HCT116 (cell line): ENCODE measurements at regions not wholly inside any gene's neighbourhood (a gene's known extent, or its start where the extent isn't known, plus 50 kb on each side); places are given as distances from the start of the nearest gene placed in this dataset.

Experiments
- ATAC-seq: fragments of 200-7000 bp; cut with Tn5 transposase; 2 replicates; pipeline ENCODE4 v1.9.1; 2020; ENCODE audit warnings: mild to moderate bottlenecking, moderate library complexity
- BruUV-seq: library from RNA; stranded (reverse); fragments of 400-500 nt; replicated peaks from 2 replicates; lab custom pipeline; 2021; lab: Mats Ljungman, UMichigan
- CTCF ChIA-PET: fragments of 300-600 bp; sonication (Branson Sonifier 250); formaldehyde crosslinking; loops from one replicate; lab custom pipeline; 2021; ENCODE audit warnings: antibody characterized with exemption; lab: Charles Lee
- POLR2A ChIA-PET: fragments of 300-600, 350-600 bp; sonication (Branson Sonifier 250); formaldehyde crosslinking; loops from one replicate; lab custom pipeline; 2021; ENCODE audit warnings: antibody characterized with exemption; lab: Charles Lee
- RAD21 ChIA-PET, 2 experiments: fragments of 300-600 bp; sonication (Branson Sonifier 250); formaldehyde crosslinking; loops; one replicate each; lab custom pipeline; 2023; ENCODE audit warnings: low total read pairs in 2 of 2; ENCODE audit not compliant: uncharacterized antibody in 2 of 2, unreplicated experiment in 2 of 2, low non-redundant PET in 1 of 2; lab: Charles Lee
- DNase-seq: peaks from one replicate; pipeline ENCODE4 v3.0.0-alpha.2; 2010; ENCODE audit warnings: low read depth, low spot score
- H2AFZ ChIP-seq: fragments of 200-600 bp; shearing (Covaris generic), sonication (generic); 2 replicates; pipeline ENCODE4 v1.6.1; 2017; ENCODE audit warnings: low read depth, mixed run types, mixed read lengths, antibody characterized with exemption, low read length; ENCODE audit not compliant: poor library complexity, severe bottlenecking
- H3K27ac ChIP-seq: 2 replicates; pipeline ENCODE4 v1.5.1; 2012; ENCODE audit warnings: low read depth, low read length
- H3K27me3 ChIP-seq: fragments of 200-600 bp; sonication (generic); 2 replicates; pipeline ENCODE4 v1.6.1; 2016; ENCODE audit warnings: mixed run types, low read length, mixed read lengths; ENCODE audit not compliant: insufficient read depth
- H3K36me3 ChIP-seq, 2 experiments: fragments of 200-500 bp in 1 of 2; fragments of 200-600 bp in 1 of 2; sonication (Bioruptor generic) in 1 of 2; sonication (generic) in 1 of 2; 2 replicates each; pipeline versions ENCODE4 v1.5.1 to v1.6.1; 2014 to 2016; ENCODE audit warnings: low read length in 2 of 2, inconsistent platforms in 1 of 2, mixed read lengths in 1 of 2, mixed run types in 1 of 2; ENCODE audit not compliant: insufficient read depth in 2 of 2, control insufficient read depth in 1 of 2
- H3K4me1 ChIP-seq, 2 experiments: fragments of 200-600 bp in 1 of 2; sonication (generic) in 1 of 2; 2 replicates each; pipeline versions ENCODE4 v1.5.1 to v1.6.1; 2012 to 2017; ENCODE audit warnings: low read length in 2 of 2, inconsistent platforms in 1 of 2, mild to moderate bottlenecking in 1 of 2, mixed read lengths in 1 of 2, mixed run types in 1 of 2, moderate library complexity in 1 of 2; ENCODE audit not compliant: insufficient read depth in 2 of 2, control insufficient read depth in 1 of 2
- H3K4me2 ChIP-seq: fragments of 200-600 bp; sonication (generic); 2 replicates; pipeline ENCODE4 v1.6.1; 2017; ENCODE audit warnings: mixed run types, low read length, mixed read lengths
- H3K4me3 ChIP-seq, 2 experiments: fragments of 200-600 bp in 1 of 2; sonication (generic) in 1 of 2; replicated peaks in 1 of 2; 2 replicates each; pipeline ENCODE4 v1.5.1; 2011 to 2016; ENCODE audit warnings: low read length in 2 of 2, control low read depth in 1 of 2, low read depth in 1 of 2, mild to moderate bottlenecking in 1 of 2, mixed read lengths in 1 of 2, mixed run types in 1 of 2
- H3K79me2 ChIP-seq: fragments of 200-600 bp; sonication (generic); 2 replicates; pipeline ENCODE4 v1.6.1; 2017; ENCODE audit warnings: mild to moderate bottlenecking, mixed run types, low read length, moderate library complexity, mixed read lengths; ENCODE audit not compliant: insufficient read depth
- H3K9ac ChIP-seq: fragments of 200-600 bp; sonication (generic); 2 replicates; pipeline ENCODE4 v1.6.1; 2016; ENCODE audit warnings: low read length, mixed read lengths
- H3K9me2 ChIP-seq: fragments of 200-600 bp; sonication (generic), shearing (Covaris generic); 2 replicates; pipeline ENCODE4 v1.6.1; 2017; ENCODE audit warnings: mixed run types, mild to moderate bottlenecking, moderate library complexity; ENCODE audit not compliant: insufficient read depth
- H3K9me3 ChIP-seq, 2 experiments: fragments of 200-500 bp in 1 of 2; fragments of 200-600 bp in 1 of 2; sonication (Bioruptor generic) in 1 of 2; sonication (generic) in 1 of 2; 2 replicates each; pipeline ENCODE4 v1.6.1; 2014 to 2017; ENCODE audit warnings: low read length in 2 of 2, mixed read lengths in 2 of 2, inconsistent platforms in 1 of 2, low read depth in 1 of 2, mild to moderate bottlenecking in 1 of 2, mixed run types in 1 of 2, moderate library complexity in 1 of 2; ENCODE audit not compliant: control insufficient read depth in 1 of 2, insufficient read depth in 1 of 2
- H4K20me1 ChIP-seq: fragments of 200-600 bp; sonication (generic), shearing (Covaris generic); 2 replicates; pipeline ENCODE4 v1.6.1; 2017; ENCODE audit warnings: mixed run types, mild to moderate bottlenecking, moderate library complexity; ENCODE audit not compliant: insufficient read depth
- CEBPB ChIP-seq: IDR thresholded peaks from 2 replicates; pipeline ENCODE4 v1.6.1; 2012; ENCODE audit warnings: low read depth
- EGR1 ChIP-seq: IDR thresholded peaks from 2 replicates; pipeline ENCODE4 v1.6.1; 2012; ENCODE audit warnings: low read depth
- ELF1 ChIP-seq: IDR thresholded peaks from 2 replicates; pipeline ENCODE4 v1.6.1; 2012; ENCODE audit warnings: low read depth, borderline replicate concordance
- EZH2 ChIP-seq: fragments of 200-600 bp; sonication (generic); IDR thresholded peaks from 2 replicates; pipeline ENCODE4 v1.6.1; 2017; ENCODE audit warnings: antibody characterized with exemption, mixed run types
- POLR2AphosphoS5 ChIP-seq: IDR thresholded peaks from 2 replicates; pipeline ENCODE4 v1.6.1; 2011; ENCODE audit warnings: mild to moderate bottlenecking, low read depth, low read length, moderate library complexity
- SIN3A ChIP-seq: IDR thresholded peaks from 2 replicates; pipeline ENCODE4 v1.6.1; 2012; ENCODE audit warnings: low read depth
- SRF ChIP-seq: IDR thresholded peaks from 2 replicates; pipeline ENCODE4 v1.6.1; 2012; ENCODE audit warnings: low read depth
- TCF7L2 ChIP-seq: IDR thresholded peaks from 2 replicates; pipeline ENCODE4 v1.7.0; 2011; ENCODE audit warnings: borderline replicate concordance, inconsistent platforms; ENCODE audit not compliant: insufficient read depth, insufficient read length; ENCODE audit errors: extremely low read depth
- YY1 ChIP-seq: IDR thresholded peaks from 2 replicates; pipeline ENCODE4 v1.6.1; 2011; ENCODE audit warnings: low read length, low read depth, moderate library complexity, mild to moderate bottlenecking; ENCODE audit not compliant: insufficient replicate concordance; ENCODE audit errors: extremely low read depth
- ZNF274 ChIP-seq: fragments of 200-500 bp; sonication (Bioruptor generic); IDR thresholded peaks from 2 replicates; pipeline ENCODE4 v1.6.1; 2014; ENCODE audit warnings: mild to moderate bottlenecking, low read depth, low read length, inconsistent platforms
- intact Hi-C: fragments of 100-400 bp; cut with micrococcal nuclease; formaldehyde crosslinking; loops from 2 replicates; pipeline ENCODE4 v1.10.0; 2022
- TF ChIP-seq, protein P1 (sequence below): IDR thresholded peaks from 2 replicates; pipeline ENCODE4 v1.6.1; 2012
- TF ChIP-seq, protein P2 (sequence below): IDR thresholded peaks from 2 replicates; pipeline ENCODE4 v1.6.1; 2011; ENCODE audit warnings: mild to moderate bottlenecking, low read length, moderate library complexity; ENCODE audit not compliant: insufficient replicate concordance; ENCODE audit errors: extremely low read depth

DNA sequence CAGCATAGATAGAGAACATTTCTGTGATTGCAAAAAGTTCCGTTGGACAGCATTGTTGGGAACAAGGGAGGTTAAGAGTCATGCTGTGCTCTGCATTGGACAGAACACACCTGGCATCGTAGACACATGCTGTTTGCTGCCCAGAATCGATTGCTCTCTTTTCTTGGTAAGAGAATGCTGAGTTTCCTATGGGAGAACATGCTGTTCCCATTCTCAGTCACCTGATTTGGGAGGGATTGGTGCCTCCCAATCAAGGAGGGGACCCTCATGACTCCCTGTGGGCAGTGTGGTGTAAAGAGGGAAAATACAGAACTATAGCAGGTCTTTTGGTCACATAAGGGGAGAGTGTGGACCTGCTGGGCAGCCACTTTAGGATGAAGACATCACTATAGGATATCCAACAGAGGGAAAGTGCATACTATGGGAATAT lies 555.4 kb upstream of the CLINT1 start:
- Histone ChIP-seq H4K20me1 (no peaks in the 10 kb centered on the region), H3K4me1 (no peaks in the 10 kb centered on the region), H3K4me3 (no peak overlapping the region), H3K9me2 (no peaks in the 10 kb centered on the region), H3K27ac (no peak overlapping the region), H3K27me3 (no peaks in the 10 kb centered on the region), H3K9me3 (no peaks in the 10 kb centered on the region), H3K36me3 (no peaks in the 10 kb centered on the region), H2AFZ (no peak overlapping the region), H3K79me2 (no peaks in the 10 kb centered on the region)
- POLR2A ChIA-PET = no interaction called here
- RAD21 ChIA-PET = no interaction called here
- no peak for ATAC-seq
- DNase-seq = no peak
- BruUV-seq = no TSS peak
- TF ChIP-seq SIN3A = no peak
- TF ChIP-seq, protein P1, sequence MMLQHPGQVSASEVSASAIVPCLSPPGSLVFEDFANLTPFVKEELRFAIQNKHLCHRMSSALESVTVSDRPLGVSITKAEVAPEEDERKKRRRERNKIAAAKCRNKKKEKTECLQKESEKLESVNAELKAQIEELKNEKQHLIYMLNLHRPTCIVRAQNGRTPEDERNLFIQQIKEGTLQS = no peak
- TF ChIP-seq TCF7L2 = no peak
- TF ChIP-seq, all 23 proteins: peak for 0
- Histone ChIP-seq H3K9ac (no peak overlapping the region), H3K4me2 (no peak overlapping the region)
- intact Hi-C loops = no loop called here
- CTCF ChIA-PET = no interaction called here

DNA sequence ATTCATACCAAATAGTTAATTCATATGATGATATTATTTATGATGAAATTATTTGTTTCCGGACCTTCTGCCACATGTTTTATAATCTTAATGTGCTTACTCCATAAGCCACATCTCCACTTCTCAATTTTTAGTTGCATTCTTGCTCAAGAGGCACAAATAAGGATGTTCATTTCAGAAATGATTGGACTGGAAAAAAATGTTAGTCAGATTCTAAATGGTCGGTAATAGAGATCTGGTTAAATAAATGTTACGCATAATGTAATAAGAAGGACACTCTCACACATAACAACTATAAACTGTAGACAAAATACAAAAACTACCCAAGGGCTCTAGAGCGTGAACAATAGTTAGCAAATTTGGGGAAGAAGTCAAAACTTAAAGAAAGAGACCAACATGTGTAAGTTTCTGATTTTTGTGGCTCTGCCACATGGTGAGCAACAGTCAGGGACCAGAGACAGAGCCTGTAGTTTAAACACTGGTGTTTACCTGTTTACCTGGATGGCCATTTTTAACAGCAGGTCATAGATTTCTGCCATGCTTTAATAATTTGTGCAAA lies 554.3 kb upstream of the CLINT1 start:
- DNase-seq = no peak
- Histone ChIP-seq H3K4me3 (no peak overlapping the region), H3K9ac (no peak overlapping the region), H3K4me1 (no peaks in the 10 kb centered on the region), H3K9me2 (no peaks in the 10 kb centered on the region), H3K27ac (no peak overlapping the region), H3K36me3 (no peaks in the 10 kb centered on the region), H3K79me2 (no peaks in the 10 kb centered on the region), H2AFZ (no peak overlapping the region), H3K4me2 (no peak overlapping the region), H3K9me3 (no peaks in the 10 kb centered on the region), H4K20me1 (no peaks in the 10 kb centered on the region), H3K27me3 (no peaks in the 10 kb centered on the region)
- BruUV-seq = no TSS peak
- ChIA-PET RAD21 (no interaction called here), POLR2A (no interaction called here), CTCF (no interaction called here)
- intact Hi-C loops = no loop called here
- TF ChIP-seq EGR1 (no peak), SIN3A (no peak), ELF1 (no peak), ZNF274 (no peak), EZH2 (no peak), YY1 (no peak), SRF (no peak), POLR2AphosphoS5 (no peak), CEBPB (no peak), TCF7L2 (no peak)
- TF ChIP-seq, protein P2, sequence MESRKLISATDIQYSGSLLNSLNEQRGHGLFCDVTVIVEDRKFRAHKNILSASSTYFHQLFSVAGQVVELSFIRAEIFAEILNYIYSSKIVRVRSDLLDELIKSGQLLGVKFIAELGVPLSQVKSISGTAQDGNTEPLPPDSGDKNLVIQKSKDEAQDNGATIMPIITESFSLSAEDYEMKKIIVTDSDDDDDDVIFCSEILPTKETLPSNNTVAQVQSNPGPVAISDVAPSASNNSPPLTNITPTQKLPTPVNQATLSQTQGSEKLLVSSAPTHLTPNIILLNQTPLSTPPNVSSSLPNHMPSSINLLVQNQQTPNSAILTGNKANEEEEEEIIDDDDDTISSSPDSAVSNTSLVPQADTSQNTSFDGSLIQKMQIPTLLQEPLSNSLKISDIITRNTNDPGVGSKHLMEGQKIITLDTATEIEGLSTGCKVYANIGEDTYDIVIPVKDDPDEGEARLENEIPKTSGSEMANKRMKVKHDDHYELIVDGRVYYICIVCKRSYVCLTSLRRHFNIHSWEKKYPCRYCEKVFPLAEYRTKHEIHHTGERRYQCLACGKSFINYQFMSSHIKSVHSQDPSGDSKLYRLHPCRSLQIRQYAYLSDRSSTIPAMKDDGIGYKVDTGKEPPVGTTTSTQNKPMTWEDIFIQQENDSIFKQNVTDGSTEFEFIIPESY = no peak
- TF ChIP-seq, protein P1 = no peak
- ATAC-seq = no peak
